DOHH2 (cell line): ENCODE measurements at regions not wholly inside any gene's neighbourhood (a gene's known extent, or its start where the extent isn't known, plus 50 kb on each side); places are given as distances from the start of the nearest gene placed in this dataset.

Experiments used
- H3F3A ChIP-seq: fragments of 200-600 bp; sonication (generic), shearing (Covaris generic); 2 replicates; pipeline ENCODE4 v1.6.0; 2016; ENCODE audit warnings: antibody characterized with exemption, mild to moderate bottlenecking; ENCODE audit not compliant: control insufficient read depth, insufficient read depth
- H3K27ac ChIP-seq: fragments of 200-600 bp; sonication (generic); 2 replicates; pipeline ENCODE4 v1.5.1; 2014; ENCODE audit warnings: low read depth, mild to moderate bottlenecking, low read length, moderate library complexity
- H3K27me3 ChIP-seq: fragments of 200-600 bp; sonication (generic); 2 replicates; pipeline ENCODE4 v1.6.1; 2014; ENCODE audit warnings: mild to moderate bottlenecking, low read length, mixed read lengths; ENCODE audit not compliant: control insufficient read depth
- H3K36me3 ChIP-seq: fragments of 200-600 bp; sonication (generic); 2 replicates; pipeline ENCODE4 v1.6.1; 2014; ENCODE audit warnings: mild to moderate bottlenecking, low read length, moderate library complexity, mixed read lengths; ENCODE audit not compliant: control insufficient read depth
- H3K4me1 ChIP-seq: fragments of 200-600 bp; sonication (generic); 2 replicates; pipeline ENCODE4 v1.6.1; 2014; ENCODE audit warnings: mild to moderate bottlenecking, low read length, mixed read lengths; ENCODE audit not compliant: control insufficient read depth
- H3K4me2 ChIP-seq: fragments of 200-600 bp; sonication (generic); 2 replicates; pipeline ENCODE4 v1.6.0; 2014; ENCODE audit warnings: mild to moderate bottlenecking, low read length, moderate library complexity
- H3K4me3 ChIP-seq: fragments of 200-600 bp; sonication (generic); 2 replicates; pipeline ENCODE4 v1.5.1; 2014; ENCODE audit warnings: mild to moderate bottlenecking, low read length, mixed read lengths
- H3K79me2 ChIP-seq: fragments of 200-600 bp; sonication (generic); 2 replicates; pipeline ENCODE4 v1.6.1; 2014; ENCODE audit warnings: mild to moderate bottlenecking, low read length, mixed read lengths; ENCODE audit not compliant: control insufficient read depth
- H3K9me2 ChIP-seq: fragments of 200-600 bp; sonication (generic); replicated peaks from 2 replicates; pipeline ENCODE4 v1.6.1; 2014; ENCODE audit warnings: mild to moderate bottlenecking, low read length, mixed read lengths; ENCODE audit not compliant: control insufficient read depth
- H3K9me3 ChIP-seq: fragments of 200-600 bp; sonication (generic); 2 replicates; pipeline ENCODE4 v1.6.1; 2014; ENCODE audit warnings: antibody characterized with exemption, low read length, mixed read lengths; ENCODE audit not compliant: control insufficient read depth, insufficient read depth
- H4K20me1 ChIP-seq: fragments of 200-600 bp; sonication (generic); 2 replicates; pipeline ENCODE4 v1.6.0; 2014; ENCODE audit warnings: low read depth, mild to moderate bottlenecking, antibody characterized with exemption, low read length, moderate library complexity; ENCODE audit not compliant: control insufficient read depth, insufficient read depth
- EZH2phosphoT487 ChIP-seq: fragments of 200-600 bp; sonication (generic); IDR thresholded peaks from 2 replicates; pipeline ENCODE4 v1.6.1; 2017; ENCODE audit warnings: borderline replicate concordance, mild to moderate bottlenecking, antibody characterized with exemption, low read length, moderate library complexity, mixed read lengths
- TF ChIP-seq, protein P1 (sequence below): fragments of 200-600 bp; sonication (generic); IDR thresholded peaks from one replicate; pipeline ENCODE4 v1.5.1; 2014; ENCODE audit warnings: antibody characterized with exemption, mild to moderate bottlenecking, low read depth, low read length; ENCODE audit not compliant: poor library complexity, severe bottlenecking

DNA sequence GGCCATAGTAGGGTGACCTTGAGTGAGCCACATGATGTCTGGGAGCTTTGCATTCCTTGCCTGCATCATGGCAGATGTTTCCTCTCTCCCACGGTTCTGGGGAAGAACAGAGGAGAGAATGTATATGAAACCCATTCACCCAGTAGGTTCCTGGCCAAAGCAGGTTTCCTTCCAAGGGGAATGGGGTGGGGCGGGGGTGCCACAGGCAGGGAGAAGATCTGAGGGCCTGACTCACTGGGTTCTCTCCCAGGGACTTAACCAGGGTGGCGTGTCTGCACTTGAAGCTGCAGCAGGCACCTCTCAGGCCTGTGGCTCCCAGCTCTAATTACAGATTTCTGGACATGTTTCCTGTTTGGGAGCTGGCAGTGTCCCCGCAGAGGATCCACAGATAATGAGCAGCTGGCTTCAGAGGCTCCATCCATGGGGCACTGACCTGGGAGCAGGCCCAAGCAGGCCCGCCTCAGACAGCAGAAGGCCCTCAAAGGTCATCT lies 50.2 kb upstream of the ZMIZ1 start:
- H3K4me2 ChIP-seq: no peak overlapping the region
- H3K27ac ChIP-seq: no peak overlapping the region
- peaks cover 49% of the 10 kb centered on the region for H3K4me1 ChIP-seq
- H3K9me3 ChIP-seq: no peaks in the 10 kb centered on the region
- H3K27me3 ChIP-seq: no peaks in the 10 kb centered on the region
- no peaks in the 10 kb centered on the region for H3K9me2 ChIP-seq
- no peaks in the 10 kb centered on the region for H3F3A ChIP-seq
- H4K20me1 ChIP-seq: no peaks in the 10 kb centered on the region
- H3K79me2 ChIP-seq: no peaks in the 10 kb centered on the region
- no peak overlapping the region for H3K4me3 ChIP-seq
- TF ChIP-seq EZH2phosphoT487: no peak
- TF ChIP-seq, protein P1, sequence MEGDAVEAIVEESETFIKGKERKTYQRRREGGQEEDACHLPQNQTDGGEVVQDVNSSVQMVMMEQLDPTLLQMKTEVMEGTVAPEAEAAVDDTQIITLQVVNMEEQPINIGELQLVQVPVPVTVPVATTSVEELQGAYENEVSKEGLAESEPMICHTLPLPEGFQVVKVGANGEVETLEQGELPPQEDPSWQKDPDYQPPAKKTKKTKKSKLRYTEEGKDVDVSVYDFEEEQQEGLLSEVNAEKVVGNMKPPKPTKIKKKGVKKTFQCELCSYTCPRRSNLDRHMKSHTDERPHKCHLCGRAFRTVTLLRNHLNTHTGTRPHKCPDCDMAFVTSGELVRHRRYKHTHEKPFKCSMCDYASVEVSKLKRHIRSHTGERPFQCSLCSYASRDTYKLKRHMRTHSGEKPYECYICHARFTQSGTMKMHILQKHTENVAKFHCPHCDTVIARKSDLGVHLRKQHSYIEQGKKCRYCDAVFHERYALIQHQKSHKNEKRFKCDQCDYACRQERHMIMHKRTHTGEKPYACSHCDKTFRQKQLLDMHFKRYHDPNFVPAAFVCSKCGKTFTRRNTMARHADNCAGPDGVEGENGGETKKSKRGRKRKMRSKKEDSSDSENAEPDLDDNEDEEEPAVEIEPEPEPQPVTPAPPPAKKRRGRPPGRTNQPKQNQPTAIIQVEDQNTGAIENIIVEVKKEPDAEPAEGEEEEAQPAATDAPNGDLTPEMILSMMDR: no peak
- no peaks in the 10 kb centered on the region for H3K36me3 ChIP-seq
